ENCODE measurements at regions not wholly inside any gene's neighbourhood (a gene's known extent, or its start where the extent isn't known, plus 50 kb on each side); places are given as distances from the start of the nearest gene placed in this dataset.

DNA sequence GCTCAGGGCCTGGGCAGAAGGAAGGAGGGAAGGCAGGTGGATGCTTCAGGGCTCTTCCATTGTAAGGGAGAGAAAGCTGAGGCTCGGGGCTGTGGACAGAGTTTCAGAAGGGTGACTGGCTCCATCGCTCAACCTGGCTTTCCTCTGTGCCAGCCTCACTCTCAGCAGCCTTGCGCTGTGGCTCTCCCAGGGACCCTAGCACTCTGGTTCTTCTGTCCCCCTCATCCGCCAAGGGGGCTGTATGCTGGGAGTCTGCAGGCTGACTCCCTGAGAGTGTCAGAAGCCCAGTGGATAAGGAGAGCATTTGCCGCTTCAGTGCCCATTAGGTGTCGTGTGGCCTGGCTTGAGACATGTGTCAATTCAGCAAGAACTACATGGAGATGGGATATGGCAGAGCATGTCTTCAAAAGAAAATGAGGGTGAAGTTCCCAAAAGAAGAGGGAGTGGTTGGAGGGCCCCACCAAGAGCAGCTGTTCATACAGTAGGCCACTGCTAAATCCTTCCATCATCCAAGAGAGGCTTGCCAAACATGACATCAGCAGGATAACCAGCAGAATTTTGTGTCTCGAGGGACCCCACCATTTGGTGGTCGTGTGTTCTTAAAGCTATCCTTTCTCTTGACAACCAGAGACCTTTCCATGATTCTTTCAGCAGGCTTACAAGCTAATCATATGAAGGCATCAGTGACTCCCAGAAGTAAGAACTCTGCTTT is 148.2 kb downstream of the IRX5 start:
- Histone ChIP-seq H3K9me3 (ENCODE audit: control insufficient read depth, insufficient read depth, low read length) (peaks cover 7% of the 10 kb centered on the region; the same call in 1 of the 2 replicates), H3K27ac (ENCODE audit: insufficient read depth, low read length) (no peak overlapping the region), H3K4ac (ENCODE audit: low read depth, low read length) (no peak overlapping the region), H4K20me1 (ENCODE audit: insufficient read depth, low read length) (no peaks in the 10 kb centered on the region), H2BK120ac (ENCODE audit: low read depth, low read length) (no peak overlapping the region), H3K36me3 (ENCODE audit: control insufficient read depth, insufficient read depth, low read length) (no peaks in the 10 kb centered on the region), H2AFZ (replicated peaks; ENCODE audit: low read length, poor library complexity) (no peak overlapping the region), H4K91ac (ENCODE audit: insufficient read depth, low read depth, low read length) (no peak overlapping the region), H3K4me2 (ENCODE audit: low read depth, low read length) (no peak overlapping the region), H2AK9ac (replicated peaks; ENCODE audit: low read depth, low read length, poor library complexity) (no peak overlapping the region), H3K9ac (ENCODE audit: low read depth, low read length) (no peak overlapping the region), H3K23ac (ENCODE audit: low read depth, low read length) (no peak overlapping the region), H3K4me3 (ENCODE audit: insufficient read depth, low read depth, low read length) (no peak overlapping the region), H3K14ac (replicated peaks; ENCODE audit: low read depth, low read length) (no peak overlapping the region), H2BK5ac (ENCODE audit: low read depth, low read length, poor library complexity, severe bottlenecking) (no peak overlapping the region), H2BK15ac (ENCODE audit: low read depth, low read length) (no peak overlapping the region), H3K27me3 (ENCODE audit: control insufficient read depth, insufficient read depth, low read length) (no peaks in the 10 kb centered on the region), H4K8ac (ENCODE audit: low read depth in 2 of 2, low read length in 2 of 2) (no peak overlapping the region), H3K4me1 (ENCODE audit: control insufficient read depth, insufficient read depth, low read length) (no peaks in the 10 kb centered on the region), H3K79me1 (ENCODE audit: low read depth in 1 of 2, low read length in 2 of 2) (no peaks in the 10 kb centered on the region), H2AK5ac (ENCODE audit: low read depth, low read length) (no peak overlapping the region), H3K9me1 (ENCODE audit: insufficient read depth, low read length) (no peaks in the 10 kb centered on the region), H4K5ac (ENCODE audit: low read depth, low read length) (no peak overlapping the region), H3K18ac (ENCODE audit: low read depth, low read length) (no peak overlapping the region), H3K56ac (ENCODE audit: extremely low read depth, insufficient read depth, low read length) (no peak overlapping the region), H2BK20ac (ENCODE audit: low read depth, low read length) (no peak overlapping the region)
- intact Hi-C loops (cut with micrococcal nuclease) (no loop called here), dilution Hi-C loops (cut with HindIII; ENCODE audit: low sequenced_read_pairs, unreplicated experiment) (no loop called here), in situ Hi-C loops (cut with MboI; ENCODE audit: low sequenced_read_pairs) (no loop called here)
- POLR2A ChIA-PET (ENCODE audit: unreplicated experiment): no interaction called here
- WGBS, 2 experiments (ENCODE audit: extremely low coverage in 2 of 2, insufficient read length in 1 of 2): 73% methylated on average over 2 of the region's 8 CpGs; no CpG with 5 or more reads in 1 of the 2 experiments
- CTCF ChIA-PET: no interaction called here
- TF ChIP-seq NFE2L2 (IDR thresholded peaks at IDR 0.05; ENCODE audit: low read depth, low read length): no peak
- TF ChIP-seq, protein P1, sequence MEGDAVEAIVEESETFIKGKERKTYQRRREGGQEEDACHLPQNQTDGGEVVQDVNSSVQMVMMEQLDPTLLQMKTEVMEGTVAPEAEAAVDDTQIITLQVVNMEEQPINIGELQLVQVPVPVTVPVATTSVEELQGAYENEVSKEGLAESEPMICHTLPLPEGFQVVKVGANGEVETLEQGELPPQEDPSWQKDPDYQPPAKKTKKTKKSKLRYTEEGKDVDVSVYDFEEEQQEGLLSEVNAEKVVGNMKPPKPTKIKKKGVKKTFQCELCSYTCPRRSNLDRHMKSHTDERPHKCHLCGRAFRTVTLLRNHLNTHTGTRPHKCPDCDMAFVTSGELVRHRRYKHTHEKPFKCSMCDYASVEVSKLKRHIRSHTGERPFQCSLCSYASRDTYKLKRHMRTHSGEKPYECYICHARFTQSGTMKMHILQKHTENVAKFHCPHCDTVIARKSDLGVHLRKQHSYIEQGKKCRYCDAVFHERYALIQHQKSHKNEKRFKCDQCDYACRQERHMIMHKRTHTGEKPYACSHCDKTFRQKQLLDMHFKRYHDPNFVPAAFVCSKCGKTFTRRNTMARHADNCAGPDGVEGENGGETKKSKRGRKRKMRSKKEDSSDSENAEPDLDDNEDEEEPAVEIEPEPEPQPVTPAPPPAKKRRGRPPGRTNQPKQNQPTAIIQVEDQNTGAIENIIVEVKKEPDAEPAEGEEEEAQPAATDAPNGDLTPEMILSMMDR (conservative IDR thresholded peaks at IDR 0.05; ENCODE audit: low read depth, low read length): no peak
- TF ChIP-seq, protein P2, sequence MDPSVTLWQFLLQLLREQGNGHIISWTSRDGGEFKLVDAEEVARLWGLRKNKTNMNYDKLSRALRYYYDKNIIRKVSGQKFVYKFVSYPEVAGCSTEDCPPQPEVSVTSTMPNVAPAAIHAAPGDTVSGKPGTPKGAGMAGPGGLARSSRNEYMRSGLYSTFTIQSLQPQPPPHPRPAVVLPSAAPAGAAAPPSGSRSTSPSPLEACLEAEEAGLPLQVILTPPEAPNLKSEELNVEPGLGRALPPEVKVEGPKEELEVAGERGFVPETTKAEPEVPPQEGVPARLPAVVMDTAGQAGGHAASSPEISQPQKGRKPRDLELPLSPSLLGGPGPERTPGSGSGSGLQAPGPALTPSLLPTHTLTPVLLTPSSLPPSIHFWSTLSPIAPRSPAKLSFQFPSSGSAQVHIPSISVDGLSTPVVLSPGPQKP (IDR thresholded peaks at IDR 0.05; ENCODE audit: borderline replicate concordance, low read depth, low read length): no peak
- no peak for TF ChIP-seq SMC3 (IDR thresholded peaks at IDR 0.05; ENCODE audit: low read depth, low read length)
- no peak for TF ChIP-seq RFX5 (IDR thresholded peaks at IDR 0.05; ENCODE audit: low read depth, low read length)
- TF ChIP-seq CHD1 (IDR thresholded peaks at IDR 0.05; ENCODE audit: low read depth, low read length): no peak
- TF ChIP-seq MAFK (IDR thresholded peaks at IDR 0.05; ENCODE audit: low read depth, low read length): no peak
- TF ChIP-seq BHLHE40 (IDR thresholded peaks at IDR 0.05; ENCODE audit: low read depth, low read length): no peak
- no peak for TF ChIP-seq CEBPB (IDR thresholded peaks at IDR 0.05; ENCODE audit: low read depth, low read length)
- no peak for TF ChIP-seq RCOR1 (IDR thresholded peaks at IDR 0.05; ENCODE audit: insufficient replicate concordance, low read length)
- TF ChIP-seq, protein P3, sequence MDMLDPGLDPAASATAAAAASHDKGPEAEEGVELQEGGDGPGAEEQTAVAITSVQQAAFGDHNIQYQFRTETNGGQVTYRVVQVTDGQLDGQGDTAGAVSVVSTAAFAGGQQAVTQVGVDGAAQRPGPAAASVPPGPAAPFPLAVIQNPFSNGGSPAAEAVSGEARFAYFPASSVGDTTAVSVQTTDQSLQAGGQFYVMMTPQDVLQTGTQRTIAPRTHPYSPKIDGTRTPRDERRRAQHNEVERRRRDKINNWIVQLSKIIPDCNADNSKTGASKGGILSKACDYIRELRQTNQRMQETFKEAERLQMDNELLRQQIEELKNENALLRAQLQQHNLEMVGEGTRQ (IDR thresholded peaks at IDR 0.05; ENCODE audit: low read depth, low read length): no peak
- no peak for TF ChIP-seq MAZ (IDR thresholded peaks at IDR 0.05; ENCODE audit: borderline replicate concordance, low read depth, low read length)
- DNase-seq (no peak), ATAC-seq (ENCODE audit: low read depth) (no peak)
- BruUV-seq (replicated peaks): no TSS peak

Measured in IMR-90 (cell line).